Femur (tissue), 1 donor: ENCODE measurements at regions not wholly inside any gene's neighbourhood (a gene's known extent, or its start where the extent isn't known, plus 50 kb on each side); places are given as distances from the start of the nearest gene placed in this dataset.
A peak's percentile ranks its signal among the peaks of the same experiment; 100 is the strongest.
"Not testable (repeated sequence)": the region's sequence is repeated elsewhere in the genome, so short reads cannot be mapped to it uniquely, and the experiment has no call there.

Source experiments
- DNase-seq: peaks from one replicate; pipeline ENCODE4 v3.0.0-alpha.2; 2017

DNA sequence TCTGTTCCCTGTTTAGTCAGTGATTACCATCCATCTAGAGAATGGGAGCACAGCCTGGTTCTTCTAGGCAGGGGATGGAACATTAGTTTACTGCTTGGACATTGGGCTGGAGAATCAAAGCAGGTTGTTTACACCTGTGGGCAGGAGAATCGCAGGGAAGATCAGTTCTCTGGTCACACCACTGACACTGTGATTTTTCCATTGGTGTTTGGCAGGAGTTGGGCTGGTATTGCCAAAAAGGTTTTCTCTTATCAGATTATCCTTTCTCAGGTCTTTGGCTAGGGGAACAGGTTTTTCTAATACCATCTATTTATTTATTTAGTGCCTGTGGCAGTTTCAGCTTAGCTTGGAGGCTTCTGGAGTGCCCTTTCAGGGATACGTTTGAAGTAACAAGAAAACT is 219.3 kb upstream of the GRIN3A start:
- DNase-seq: no peak

DNA sequence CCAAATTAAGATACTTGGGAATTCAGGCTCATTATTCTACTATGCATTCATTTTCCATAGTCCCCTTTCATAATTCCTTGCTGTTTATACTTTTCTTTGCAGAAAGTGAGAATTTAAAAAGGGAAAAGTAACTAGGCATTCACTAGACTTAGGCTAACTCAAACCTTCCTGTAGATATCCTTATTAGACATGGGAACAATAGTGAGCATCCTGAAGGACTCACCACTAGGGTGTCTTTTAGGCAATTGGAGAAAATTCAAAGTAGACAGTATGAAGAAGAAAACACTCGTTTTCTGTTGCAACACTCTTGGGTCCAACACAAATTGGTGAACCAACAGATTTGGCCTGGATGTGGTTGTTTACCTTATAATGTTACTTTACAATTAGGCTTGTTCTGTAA is 213.2 kb upstream of the GRIN3A start:
- no peak for DNase-seq

DNA sequence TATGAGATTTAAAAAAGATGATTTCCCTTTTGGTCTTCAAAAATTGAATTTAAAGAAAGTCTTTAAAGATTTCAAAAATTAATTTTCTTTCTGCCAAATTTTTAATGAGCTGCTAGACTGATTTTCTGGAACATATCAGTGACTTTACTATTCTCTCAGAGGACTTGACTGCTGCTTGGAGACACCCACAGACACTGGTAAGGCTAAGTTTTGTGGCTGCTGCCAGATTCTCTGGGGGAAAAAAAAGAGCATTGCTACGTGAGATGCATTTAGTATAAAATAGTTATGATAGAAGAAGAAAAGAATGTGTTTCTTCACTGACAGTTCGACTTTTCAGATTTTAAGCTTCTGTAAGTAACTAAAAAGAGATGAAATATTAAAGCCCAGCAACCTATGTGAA is 193.3 kb upstream of the GRIN3A start:
- DNase-seq: no peak

DNA sequence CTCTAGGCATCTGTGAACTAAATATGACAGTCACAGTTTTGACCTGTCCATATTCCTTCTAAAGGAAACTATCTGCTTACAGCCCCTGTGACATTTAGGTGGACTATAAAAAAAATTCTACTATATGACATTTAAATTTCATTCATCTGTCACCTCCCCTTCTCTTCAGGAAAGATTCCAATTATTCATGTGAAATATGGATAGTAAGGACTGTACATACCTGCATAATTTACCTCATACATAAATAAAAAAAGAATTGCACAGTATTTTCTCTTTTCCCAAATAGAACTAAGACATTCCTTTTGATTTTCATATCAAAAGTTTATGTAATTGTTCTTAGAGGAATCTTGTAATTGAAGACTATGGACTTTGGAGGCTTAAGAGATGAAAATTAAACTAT is 192.3 kb upstream of the GRIN3A start:
- no peak for DNase-seq

DNA sequence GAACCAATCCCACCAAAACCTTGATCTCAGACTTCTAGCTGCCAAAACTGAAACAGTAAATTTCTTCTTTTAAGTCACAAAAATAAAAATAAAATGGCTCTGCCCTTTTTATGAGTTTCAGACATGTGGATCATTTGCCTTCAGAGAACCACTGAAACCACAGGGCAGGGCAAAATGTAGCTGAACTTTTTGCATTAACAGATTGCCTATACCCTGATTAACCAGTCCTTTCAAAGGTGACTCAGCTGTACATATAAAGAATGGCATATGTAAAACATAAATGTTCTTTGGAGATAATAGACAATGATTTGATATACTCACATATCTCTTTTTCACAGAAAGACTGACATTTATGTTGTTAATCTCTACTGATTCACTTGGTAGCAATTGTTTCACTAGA is 187.1 kb upstream of the GRIN3A start:
- DNase-seq: no peak

DNA sequence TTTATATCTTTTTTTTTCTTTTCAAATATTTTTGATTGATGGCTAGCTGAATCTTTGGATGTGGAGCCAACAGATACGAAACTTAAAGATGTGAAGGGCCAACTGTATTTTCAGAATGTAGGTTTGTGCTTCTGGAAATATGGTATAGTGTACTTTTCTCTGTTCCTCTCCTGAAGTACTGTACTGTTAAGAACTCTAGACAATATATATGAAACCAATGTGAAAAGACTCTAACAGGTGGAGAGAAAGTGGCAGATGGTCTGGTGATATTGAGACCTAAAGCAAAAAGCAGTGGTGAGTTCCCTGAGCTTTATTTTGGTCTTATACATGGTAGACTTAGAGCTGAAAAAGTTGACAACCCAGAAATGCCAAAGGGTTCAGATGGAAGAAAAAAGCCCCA is 185.0 kb upstream of the GRIN3A start:
- DNase-seq: no peak

DNA sequence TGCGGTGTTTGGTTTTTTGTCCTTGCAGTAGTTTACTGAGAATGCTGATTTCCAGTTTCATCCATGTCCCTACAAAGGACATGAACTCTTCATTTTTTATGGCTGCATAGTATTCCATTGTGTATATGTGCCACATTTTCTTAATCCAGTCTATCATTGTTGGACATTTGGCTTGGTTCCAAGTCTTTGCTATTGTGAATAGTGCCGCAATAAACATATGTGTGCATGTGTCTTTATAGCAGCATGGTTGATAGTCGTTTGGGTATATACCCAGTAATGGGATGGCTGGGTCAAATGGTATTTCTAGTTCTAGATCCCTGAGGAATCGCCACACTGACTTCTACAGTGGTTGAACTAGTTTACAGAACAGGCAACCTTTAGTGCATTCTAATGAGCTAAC is 178.5 kb upstream of the GRIN3A start:
- DNase-seq: not testable (repeated sequence)

DNA sequence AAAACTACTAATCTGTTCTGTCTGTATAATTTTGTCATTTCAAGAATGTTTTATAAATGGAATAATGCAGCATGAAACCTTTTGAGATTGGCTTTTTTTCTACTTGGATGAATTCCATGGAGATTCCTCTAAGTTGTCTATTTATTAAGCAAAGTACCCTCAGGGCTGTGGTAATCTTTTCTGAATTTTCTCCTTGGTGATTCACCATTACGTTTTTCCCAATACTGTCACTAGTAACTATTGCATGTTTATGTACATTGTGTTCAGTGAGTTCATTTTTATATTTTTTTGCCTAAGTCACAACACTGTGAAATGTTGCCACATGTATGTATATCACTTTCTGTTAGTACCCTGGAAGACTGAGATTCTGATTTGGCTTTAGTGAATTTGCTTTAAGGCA is 177.0 kb upstream of the GRIN3A start:
- DNase-seq: no peak

DNA sequence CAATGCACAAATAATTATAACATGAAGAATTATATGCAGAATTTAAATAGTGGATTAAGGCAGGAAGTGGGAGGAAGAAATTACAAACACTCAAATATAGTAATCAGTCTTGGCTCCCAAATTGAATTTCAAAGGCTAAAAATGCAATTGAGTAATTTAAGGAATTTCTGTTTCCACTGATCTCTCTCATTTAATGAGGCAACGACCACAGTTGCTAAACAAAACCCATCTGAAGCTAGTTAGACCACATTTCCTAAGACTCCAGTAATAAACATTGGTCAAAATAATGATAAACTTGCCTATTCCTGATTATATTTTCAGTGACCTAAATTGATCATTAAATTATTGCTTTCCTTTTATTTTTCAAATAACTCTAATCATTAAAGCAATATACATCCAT is 174.3 kb upstream of the GRIN3A start:
- DNase-seq: no peak

DNA sequence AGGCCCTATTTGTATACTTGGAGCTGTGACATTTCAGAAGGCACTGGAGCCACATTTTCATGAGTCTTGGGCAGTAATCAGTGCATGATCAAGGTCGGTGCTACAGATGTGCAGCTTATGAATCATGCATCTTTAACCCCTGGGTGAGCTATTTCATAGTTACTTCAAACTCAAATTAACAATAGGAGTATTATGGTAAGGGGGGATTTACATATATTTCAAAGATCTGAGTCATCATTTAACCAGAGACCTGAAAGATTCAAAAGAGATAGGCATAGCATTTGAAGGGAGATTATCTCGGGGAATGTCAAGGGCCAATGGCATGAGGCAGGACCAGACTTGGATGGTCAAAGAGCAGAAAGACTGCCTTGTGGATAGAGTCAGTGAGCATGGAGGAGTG is 169.0 kb upstream of the GRIN3A start:
- DNase-seq: no peak

DNA sequence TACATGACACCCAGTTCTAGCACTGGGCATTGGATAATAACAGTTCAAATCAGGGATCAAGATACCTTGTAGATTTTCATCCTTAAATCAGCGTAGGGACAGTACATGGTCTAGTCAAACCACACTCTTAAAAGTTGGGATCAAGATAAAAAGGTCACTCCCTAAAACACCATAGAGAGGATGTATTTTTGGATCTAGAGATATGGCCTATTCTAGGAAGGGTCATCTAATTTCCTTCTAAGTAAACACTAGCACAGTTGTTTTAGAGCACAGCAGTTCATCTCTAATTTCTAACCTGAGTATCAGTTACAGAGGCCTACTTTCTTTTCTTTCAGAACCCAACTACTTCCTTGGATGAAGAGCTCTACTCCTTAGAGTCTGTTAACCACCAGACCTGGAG is 166.4 kb upstream of the GRIN3A start:
- DNase-seq: no peak

DNA sequence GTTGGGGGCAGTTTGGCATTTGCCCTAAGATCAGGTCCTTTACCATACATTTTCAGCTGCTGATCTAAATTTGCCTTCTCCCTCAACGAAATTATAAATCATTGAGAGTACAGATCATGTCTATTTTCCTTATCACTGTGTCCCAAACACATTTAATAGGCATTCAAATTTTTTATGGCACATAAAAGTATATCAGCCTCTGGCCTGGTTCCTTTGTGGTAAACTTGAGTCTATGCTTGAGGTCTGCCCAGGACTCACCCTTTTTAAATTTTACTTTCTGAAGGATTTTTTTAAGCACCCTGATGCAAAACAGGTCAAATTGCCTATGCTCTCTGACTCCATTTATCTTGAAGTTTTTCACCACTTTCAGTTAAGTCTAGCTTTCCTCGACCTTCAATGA is 163.6 kb upstream of the GRIN3A start:
- DNase-seq: no peak

DNA sequence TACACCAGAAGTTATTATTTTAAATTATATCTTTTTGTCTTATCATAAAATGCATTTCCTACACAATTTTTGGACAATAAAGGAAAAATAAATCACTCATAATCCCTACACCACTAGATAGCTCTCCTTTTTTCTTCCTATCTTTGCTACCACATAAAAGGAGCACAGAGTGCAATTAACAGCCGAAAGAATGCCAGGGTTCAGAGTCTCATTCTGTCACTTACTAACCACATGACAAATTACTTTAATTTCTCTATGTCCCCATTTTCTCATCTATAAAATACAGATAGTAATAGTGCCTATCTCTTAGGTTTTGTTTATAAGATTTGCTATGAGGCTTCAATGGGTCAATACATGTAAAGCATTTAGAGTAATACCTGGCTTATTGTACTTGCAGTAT is 158.7 kb upstream of the GRIN3A start:
- DNase-seq: no peak

DNA sequence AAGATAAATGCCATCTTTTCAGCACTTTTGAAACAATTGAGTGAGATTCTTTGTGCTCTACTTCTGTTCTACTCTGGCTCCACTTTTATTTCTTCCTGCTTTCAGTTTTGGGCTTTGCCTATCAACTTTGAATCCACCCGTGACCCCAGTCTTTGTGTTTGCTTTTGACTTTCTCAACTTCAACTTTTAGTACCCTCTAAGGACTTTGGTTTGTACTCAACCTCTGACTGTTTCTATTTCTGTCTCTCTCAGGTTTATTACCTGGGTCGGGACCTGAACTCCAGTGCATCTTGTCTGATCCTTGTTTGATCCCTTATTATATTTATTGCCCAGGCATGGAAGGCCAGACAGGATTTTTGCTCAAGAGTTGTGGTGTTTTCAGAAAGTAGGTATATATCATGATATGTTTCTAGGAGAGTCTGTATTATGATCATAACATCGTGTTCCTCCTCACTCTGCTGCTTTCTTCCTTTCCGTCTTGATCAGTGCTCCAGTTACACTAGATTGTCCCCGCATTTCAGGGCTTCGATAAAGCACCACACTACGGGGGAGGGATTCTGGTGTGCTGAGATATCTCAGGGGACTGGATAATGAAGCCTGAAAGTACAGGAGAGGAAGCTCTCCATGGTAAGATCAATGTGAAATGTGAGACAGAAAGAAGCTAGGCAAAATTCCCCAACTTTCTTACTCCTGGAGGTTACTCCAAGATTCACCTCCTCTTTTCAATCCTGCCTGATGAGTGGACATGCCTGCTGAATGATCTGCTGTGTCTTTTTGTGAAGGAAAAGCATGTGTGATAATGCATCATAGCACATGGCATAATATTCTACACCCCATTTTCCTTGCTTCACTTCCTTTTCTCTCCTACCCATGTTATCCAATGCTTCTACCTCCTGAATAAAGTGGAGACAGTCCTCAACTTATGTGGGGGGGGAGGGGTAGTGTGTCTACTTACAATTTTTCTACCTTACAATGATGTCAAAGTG is 155.5 kb upstream of the GRIN3A start:
- DNase-seq: no peak

DNA sequence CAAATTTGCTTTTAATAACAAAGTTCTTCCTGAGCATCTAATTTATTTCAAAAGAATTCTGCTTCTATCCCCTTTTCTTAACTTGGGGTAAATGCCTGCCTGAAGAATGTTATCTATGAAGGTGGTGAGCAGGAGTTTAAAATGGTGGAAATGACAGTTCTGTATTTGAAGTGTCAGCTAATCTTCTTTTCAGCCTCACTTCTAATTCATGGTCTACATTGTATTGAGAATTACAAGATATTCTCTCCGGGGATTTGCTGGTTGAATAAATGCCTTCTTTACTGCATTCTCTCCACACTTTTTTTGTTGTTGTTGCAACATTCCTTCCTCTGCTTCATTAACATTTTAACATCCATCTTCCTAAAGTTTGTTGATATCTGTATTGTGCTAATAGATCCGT is 143.1 kb upstream of the GRIN3A start:
- DNase-seq: no peak

DNA sequence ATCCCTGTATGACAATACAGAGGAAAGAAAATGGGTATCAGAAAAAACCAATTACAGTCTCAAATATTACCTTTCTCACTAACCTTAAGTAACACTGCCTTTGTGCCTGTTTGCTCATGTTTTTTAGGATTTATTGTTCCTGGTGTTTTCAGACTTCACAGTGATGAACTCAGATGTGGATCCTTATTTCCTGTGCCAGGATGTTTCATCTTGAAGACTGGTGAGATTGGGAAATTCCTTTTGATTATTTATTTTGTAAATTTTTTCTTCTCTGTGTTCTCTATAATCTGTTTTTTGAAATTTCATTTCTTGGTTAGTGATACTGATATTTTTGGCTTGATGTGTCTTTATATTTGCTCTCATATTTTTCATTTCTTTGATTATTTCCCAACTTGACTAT is 142.4 kb upstream of the GRIN3A start:
- no peak for DNase-seq

DNA sequence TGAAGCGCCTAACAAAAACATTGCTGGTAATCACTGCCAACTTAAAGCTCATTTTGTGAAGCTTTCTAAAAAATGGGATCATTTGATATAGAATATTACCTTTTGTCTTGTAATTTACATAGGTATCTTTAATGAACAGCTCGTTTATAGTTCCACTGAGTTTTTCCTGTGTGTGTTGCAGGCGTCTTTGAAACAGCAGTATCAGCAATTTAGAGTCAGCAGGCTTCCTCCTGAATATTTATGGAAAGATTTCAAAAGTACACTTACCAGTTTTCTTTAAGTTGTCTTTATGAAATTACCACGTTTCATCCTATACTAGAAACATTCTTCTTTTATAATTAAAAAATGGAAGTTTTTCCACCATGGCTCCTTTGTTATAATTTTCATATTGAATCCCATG is 140.3 kb upstream of the GRIN3A start:
- DNase-seq: no peak

DNA sequence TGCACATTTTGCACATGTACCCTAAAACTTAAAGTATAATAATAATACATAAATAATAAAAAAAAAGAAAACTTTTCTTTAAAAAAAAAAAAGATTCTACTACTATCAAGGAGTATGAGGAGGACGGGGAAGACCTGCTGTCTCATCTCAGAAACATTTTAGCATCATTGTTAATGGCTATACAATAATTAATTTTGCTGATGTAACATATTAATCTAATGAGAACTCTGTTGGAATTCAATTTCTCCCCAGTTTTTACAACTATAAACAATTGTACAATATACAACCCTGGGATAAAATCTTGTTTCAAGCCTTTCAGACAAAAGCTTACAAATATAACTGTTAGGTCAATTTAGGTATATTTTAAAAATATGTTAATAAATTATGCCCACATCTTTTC is 139.0 kb upstream of the GRIN3A start:
- DNase-seq: no peak

DNA sequence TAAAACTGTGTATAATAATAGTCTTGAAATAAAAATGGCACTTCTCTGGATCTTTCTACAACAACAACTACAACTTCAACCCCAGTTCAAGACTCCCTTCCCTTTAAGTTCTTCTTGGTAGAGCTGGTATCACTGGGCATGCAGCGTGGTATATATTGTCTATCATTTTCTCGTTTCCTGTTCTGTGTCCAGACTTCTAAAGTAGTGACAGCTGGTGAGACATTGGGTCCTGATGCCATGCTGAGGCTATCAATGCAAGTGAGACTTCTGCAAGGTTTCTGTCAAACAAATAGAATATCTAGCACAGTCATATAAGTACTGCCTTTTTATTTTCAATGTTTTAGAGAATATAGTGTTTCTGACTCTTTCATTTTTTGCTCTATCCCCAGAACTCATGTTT is 123.0 kb upstream of the GRIN3A start:
- DNase-seq: no peak

DNA sequence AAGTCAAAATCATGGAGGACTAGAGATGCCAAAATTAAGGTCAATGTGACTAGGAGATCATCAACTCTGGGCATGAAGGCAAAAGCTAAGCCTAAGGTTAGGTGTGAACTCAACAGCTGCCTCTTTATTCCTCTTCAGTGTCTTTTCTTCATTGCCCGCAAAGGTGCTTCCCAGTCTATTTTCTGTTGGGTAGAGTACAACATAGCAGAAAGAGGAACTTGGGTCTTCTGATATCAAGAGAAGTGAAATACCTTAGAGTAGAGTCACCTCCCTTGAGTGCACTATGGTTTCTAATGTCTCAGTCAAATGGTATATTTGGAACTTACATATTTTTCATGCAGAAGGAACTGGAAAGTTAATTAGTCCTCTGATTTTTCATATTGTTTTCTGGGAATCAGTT is 122.5 kb upstream of the GRIN3A start:
- no peak for DNase-seq

DNA sequence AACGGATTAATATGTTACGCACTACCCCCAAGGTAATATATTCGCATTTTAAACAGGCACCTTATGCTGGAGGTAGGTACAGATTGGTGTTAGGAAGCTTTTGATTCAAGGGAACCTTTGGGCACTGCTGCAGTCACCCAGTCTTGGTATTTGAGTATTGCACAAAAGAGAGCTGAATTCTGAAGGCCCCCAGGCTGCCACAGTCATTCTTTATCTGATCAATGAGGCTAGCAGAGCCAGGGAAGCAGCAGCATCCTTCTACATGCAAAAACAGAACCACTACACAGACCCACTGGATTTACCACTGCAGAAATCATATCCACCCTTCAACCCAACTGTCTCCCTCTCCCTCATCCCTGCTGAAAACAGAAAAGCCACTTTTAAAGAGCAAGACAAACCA is 121.2 kb upstream of the GRIN3A start:
- no peak for DNase-seq

DNA sequence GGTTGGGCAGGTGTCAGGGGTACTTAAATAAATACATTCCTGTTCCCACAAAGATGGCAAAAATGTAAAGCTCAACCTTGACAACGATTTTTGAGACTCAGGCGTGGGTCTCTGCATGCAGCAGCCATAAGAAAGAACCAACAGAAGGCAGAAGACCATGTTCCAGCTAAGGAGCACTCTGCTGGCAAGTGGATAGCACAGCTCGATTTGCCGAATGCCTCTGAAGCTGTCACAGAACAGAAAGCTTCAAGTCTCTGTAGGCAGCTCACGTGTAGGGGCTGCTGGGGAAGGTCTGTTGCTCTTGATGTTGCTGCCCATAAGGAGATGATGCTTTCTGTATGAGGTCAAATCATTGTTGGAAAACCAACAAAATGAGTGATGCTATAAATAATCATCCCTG is 119.6 kb upstream of the GRIN3A start:
- DNase-seq: no peak

DNA sequence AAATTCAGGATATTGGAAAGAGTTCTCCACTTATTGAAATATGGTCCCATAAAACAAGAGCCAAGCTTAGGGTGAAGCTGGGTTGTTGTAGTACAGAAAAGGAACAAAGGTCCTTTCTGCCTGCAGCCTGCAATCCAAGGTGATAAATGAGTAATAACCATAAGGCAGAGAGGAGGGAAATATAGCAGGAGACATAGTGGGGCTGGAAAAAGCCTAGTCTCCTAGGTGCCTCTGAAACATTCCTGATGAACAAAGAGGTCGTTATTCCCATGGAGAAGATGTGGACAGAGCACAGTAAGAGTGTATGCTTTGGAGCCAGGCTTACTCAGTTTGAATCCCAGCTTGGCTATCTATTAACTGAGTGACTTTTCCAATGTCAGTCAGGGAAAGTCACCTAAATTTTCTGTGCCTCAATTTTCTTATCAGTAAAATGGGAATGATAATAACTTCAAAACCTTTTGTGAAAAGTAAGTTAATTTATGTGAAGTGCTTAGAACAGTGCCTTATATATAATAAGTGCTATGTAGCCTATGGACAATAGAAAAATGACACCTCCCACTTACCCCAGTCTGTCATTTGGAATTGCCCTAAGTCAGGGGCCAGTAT is 110.8 kb upstream of the GRIN3A start:
- no peak for DNase-seq

DNA sequence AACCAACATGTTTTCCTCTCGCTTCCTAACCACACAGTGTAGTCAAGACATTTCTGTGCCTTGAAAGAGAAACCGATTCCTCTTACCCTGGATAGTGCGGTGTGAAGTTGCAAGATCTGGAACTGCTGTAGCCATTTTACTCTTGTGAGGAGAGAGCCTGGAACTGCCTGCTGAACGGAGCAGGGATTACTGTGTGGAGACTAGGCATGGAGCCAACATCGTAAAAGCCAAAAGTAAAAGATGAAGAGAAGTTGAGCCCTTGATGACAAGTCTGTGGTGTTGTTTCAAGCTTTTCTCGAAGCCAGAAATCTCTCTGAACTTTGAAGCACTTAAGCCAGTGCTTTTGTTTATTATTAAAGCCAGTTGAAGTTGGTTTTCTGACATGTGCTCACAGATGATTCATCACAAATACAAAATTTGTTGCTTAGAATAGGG is 110.1 kb upstream of the GRIN3A start:
- DNase-seq: peak; percentile 53

DNA sequence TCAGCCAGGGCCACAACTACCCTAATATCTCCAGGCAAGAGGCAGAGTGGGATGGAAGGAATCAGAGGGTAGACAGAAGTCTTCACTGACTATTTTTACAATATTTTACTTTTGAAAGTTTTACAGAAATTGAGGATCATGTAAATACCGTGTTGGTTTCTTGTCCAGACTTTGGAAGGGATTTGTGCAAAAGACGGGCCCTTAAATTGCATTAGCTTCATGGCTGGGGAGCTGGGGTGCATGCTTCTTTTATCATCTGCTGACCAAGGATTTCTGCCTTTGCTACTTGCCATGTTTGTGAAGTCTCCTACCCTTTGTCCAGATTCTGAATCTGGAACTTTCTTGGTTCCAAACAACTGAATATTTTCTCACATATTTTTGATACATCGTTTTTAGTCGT is 107.7 kb upstream of the GRIN3A start:
- no peak for DNase-seq
